ENCODE measurements at regions not wholly inside any gene's neighbourhood (a gene's known extent, or its start where the extent isn't known, plus 50 kb on each side); places are given as distances from the start of the nearest gene placed in this dataset.

DNA sequence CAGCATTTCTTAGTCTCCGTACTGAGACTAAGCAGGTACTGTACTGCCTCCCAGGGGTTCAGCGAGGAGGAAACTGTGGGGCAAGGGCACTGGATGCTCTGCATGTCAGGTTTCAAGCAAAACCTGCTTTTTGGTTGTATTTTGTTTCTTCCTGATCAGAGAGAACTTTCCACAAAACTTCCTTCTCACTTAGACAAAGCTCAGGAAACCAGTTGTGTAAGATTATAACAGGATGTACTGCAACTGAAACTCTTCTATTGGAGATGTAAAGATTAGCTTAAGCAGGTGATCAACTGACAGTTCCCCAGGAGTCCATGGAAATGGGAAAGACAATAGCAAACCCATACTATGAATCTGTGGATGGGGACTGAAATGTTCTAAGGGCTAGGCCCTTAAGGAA, 67.3 kb downstream of the PLCE1 start:
- no peak for TF ChIP-seq PHF20 (CRISPR knock-in tag; IDR thresholded peaks at IDR 0.05)
- no peak for TF ChIP-seq ZNF83 (CRISPR knock-in tag; IDR thresholded peaks at IDR 0.05; ENCODE audit: borderline replicate concordance)
- no peak for TF ChIP-seq POLR2A (IDR thresholded peaks at IDR 0.05; ENCODE audit: insufficient read depth in 1 of 2, low read depth in 2 of 2, low read length in 2 of 2)
- TF ChIP-seq, protein P1, sequence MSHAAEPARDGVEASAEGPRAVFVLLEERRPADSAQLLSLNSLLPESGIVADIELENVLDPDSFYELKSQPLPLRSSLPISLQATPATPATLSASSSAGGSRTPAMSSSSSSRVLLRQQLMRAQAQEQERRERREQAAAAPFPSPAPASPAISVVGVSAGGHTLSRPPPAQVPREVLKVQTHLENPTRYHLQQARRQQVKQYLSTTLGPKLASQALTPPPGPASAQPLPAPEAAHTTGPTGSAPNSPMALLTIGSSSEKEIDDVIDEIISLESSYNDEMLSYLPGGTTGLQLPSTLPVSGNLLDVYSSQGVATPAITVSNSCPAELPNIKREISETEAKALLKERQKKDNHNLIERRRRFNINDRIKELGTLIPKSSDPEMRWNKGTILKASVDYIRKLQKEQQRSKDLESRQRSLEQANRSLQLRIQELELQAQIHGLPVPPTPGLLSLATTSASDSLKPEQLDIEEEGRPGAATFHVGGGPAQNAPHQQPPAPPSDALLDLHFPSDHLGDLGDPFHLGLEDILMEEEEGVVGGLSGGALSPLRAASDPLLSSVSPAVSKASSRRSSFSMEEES (CRISPR knock-in tag; IDR thresholded peaks at IDR 0.05), result no peak
- TF ChIP-seq ZNF10 (CRISPR knock-in tag; IDR thresholded peaks at IDR 0.05; ENCODE audit: borderline replicate concordance, low read depth), result no peak
- TF ChIP-seq, protein P2, sequence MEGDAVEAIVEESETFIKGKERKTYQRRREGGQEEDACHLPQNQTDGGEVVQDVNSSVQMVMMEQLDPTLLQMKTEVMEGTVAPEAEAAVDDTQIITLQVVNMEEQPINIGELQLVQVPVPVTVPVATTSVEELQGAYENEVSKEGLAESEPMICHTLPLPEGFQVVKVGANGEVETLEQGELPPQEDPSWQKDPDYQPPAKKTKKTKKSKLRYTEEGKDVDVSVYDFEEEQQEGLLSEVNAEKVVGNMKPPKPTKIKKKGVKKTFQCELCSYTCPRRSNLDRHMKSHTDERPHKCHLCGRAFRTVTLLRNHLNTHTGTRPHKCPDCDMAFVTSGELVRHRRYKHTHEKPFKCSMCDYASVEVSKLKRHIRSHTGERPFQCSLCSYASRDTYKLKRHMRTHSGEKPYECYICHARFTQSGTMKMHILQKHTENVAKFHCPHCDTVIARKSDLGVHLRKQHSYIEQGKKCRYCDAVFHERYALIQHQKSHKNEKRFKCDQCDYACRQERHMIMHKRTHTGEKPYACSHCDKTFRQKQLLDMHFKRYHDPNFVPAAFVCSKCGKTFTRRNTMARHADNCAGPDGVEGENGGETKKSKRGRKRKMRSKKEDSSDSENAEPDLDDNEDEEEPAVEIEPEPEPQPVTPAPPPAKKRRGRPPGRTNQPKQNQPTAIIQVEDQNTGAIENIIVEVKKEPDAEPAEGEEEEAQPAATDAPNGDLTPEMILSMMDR (CRISPR knock-in tag; IDR thresholded peaks at IDR 0.05), result no peak
- no peak for TF ChIP-seq DR1 (CRISPR knock-in tag; IDR thresholded peaks at IDR 0.05)
- TF ChIP-seq SIN3B (IDR thresholded peaks at IDR 0.05; ENCODE audit: low read length), result no peak
- TF ChIP-seq NBN (conservative IDR thresholded peaks at IDR 0.05), result no peak
- TF ChIP-seq, protein P3, sequence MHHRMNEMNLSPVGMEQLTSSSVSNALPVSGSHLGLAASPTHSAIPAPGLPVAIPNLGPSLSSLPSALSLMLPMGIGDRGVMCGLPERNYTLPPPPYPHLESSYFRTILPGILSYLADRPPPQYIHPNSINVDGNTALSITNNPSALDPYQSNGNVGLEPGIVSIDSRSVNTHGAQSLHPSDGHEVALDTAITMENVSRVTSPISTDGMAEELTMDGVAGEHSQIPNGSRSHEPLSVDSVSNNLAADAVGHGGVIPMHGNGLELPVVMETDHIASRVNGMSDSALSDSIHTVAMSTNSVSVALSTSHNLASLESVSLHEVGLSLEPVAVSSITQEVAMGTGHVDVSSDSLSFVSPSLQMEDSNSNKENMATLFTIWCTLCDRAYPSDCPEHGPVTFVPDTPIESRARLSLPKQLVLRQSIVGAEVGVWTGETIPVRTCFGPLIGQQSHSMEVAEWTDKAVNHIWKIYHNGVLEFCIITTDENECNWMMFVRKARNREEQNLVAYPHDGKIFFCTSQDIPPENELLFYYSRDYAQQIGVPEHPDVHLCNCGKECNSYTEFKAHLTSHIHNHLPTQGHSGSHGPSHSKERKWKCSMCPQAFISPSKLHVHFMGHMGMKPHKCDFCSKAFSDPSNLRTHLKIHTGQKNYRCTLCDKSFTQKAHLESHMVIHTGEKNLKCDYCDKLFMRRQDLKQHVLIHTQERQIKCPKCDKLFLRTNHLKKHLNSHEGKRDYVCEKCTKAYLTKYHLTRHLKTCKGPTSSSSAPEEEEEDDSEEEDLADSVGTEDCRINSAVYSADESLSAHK (CRISPR knock-in tag; IDR thresholded peaks at IDR 0.05; ENCODE audit: borderline replicate concordance), result no peak
- TF ChIP-seq JUN (CRISPR knock-in tag; IDR thresholded peaks at IDR 0.05), result no peak
- no peak for TF ChIP-seq ZNF672 (CRISPR knock-in tag; IDR thresholded peaks at IDR 0.05)
